KMS-11 (cell line): ENCODE measurements at regions not wholly inside any gene's neighbourhood (a gene's known extent, or its start where the extent isn't known, plus 50 kb on each side); places are given as distances from the start of the nearest gene placed in this dataset.

Experiments used
- H2AFZ ChIP-seq: fragments of 200-600 bp; sonication (generic); 2 replicates; pipeline ENCODE4 v1.6.1; 2016; ENCODE audit warnings: antibody characterized with exemption, mixed run types, low read depth
- H3K27ac ChIP-seq: fragments of 200-600 bp; sonication (generic); 2 replicates; pipeline ENCODE4 v1.6.1; 2016; ENCODE audit warnings: mild to moderate bottlenecking, mixed run types
- H3K27me3 ChIP-seq: fragments of 200-600 bp; sonication (generic); 2 replicates; pipeline ENCODE4 v1.6.1; 2017; ENCODE audit warnings: mild to moderate bottlenecking, low read depth, mixed run types, moderate library complexity; ENCODE audit not compliant: insufficient read depth
- H3K36me3 ChIP-seq: fragments of 200-600 bp; sonication (generic); 2 replicates; pipeline ENCODE4 v1.6.1; 2017; ENCODE audit warnings: mild to moderate bottlenecking, mixed run types; ENCODE audit not compliant: insufficient read depth
- H3K4me1 ChIP-seq: fragments of 200-600 bp; sonication (generic); 2 replicates; pipeline ENCODE4 v1.6.1; 2016; ENCODE audit warnings: mild to moderate bottlenecking, low read depth, mixed run types; ENCODE audit not compliant: poor library complexity, severe bottlenecking
- H3K4me2 ChIP-seq: fragments of 200-600 bp; sonication (generic); 2 replicates; pipeline ENCODE4 v1.7.0; 2016; ENCODE audit warnings: mild to moderate bottlenecking, mixed run types
- H3K4me3 ChIP-seq: fragments of 200-600 bp; sonication (generic); IDR thresholded peaks from 2 replicates; pipeline ENCODE4 v1.6.1; 2017; ENCODE audit warnings: low read depth, low read length, mixed read lengths; ENCODE audit not compliant: insufficient read depth
- H3K79me2 ChIP-seq: fragments of 200-600 bp; sonication (generic); 2 replicates; pipeline ENCODE4 v1.6.1; 2016; ENCODE audit warnings: low read depth, mixed run types; ENCODE audit not compliant: insufficient read depth
- H3K9ac ChIP-seq: fragments of 200-600 bp; sonication (generic); 2 replicates; pipeline ENCODE4 v1.6.1; 2016; ENCODE audit warnings: mild to moderate bottlenecking, mixed run types
- H4K20me1 ChIP-seq: fragments of 200-600 bp; sonication (generic); 2 replicates; pipeline ENCODE4 v1.6.1; 2016; ENCODE audit warnings: mild to moderate bottlenecking, mixed run types; ENCODE audit not compliant: insufficient read depth
- TF ChIP-seq, protein P1 (sequence below): fragments of 200-600 bp; sonication (generic); conservative IDR thresholded peaks from 2 replicates; pipeline ENCODE4 v1.6.1; 2017; ENCODE audit warnings: low read depth, mild to moderate bottlenecking, antibody characterized with exemption, low read length, moderate library complexity, mixed read lengths

DNA sequence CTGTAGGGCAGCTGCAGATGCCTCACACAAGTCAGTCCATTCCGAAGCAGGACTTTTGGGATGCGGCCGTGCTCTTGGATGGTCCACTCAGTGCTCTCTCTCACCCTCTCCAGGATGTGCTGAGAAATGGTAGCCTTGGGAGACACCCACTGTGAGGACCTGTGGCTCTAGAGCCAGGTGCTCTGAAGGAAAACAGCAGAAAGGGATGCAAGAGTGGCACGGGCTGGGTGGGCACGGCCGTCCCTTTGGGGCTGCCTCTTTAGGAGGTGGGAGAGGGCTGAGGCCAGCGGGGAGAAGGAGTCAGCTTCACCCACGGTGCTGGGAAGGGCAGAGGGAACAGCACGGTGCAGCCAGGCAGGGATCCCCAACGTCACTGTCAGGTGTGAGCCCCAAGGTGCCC is 106.1 kb downstream of the RIPK4 start:
- Histone ChIP-seq H3K4me3 (no peak overlapping the region), H3K4me1 (no peaks in the 10 kb centered on the region), H2AFZ (no peak overlapping the region), H3K9ac (no peak overlapping the region), H3K27ac (no peak overlapping the region), H4K20me1 (no peaks in the 10 kb centered on the region), H3K79me2 (no peaks in the 10 kb centered on the region), H3K27me3 (peaks cover 51% of the 10 kb centered on the region), H3K4me2 (no peak overlapping the region), H3K36me3 (no peaks in the 10 kb centered on the region)
- TF ChIP-seq, protein P1, sequence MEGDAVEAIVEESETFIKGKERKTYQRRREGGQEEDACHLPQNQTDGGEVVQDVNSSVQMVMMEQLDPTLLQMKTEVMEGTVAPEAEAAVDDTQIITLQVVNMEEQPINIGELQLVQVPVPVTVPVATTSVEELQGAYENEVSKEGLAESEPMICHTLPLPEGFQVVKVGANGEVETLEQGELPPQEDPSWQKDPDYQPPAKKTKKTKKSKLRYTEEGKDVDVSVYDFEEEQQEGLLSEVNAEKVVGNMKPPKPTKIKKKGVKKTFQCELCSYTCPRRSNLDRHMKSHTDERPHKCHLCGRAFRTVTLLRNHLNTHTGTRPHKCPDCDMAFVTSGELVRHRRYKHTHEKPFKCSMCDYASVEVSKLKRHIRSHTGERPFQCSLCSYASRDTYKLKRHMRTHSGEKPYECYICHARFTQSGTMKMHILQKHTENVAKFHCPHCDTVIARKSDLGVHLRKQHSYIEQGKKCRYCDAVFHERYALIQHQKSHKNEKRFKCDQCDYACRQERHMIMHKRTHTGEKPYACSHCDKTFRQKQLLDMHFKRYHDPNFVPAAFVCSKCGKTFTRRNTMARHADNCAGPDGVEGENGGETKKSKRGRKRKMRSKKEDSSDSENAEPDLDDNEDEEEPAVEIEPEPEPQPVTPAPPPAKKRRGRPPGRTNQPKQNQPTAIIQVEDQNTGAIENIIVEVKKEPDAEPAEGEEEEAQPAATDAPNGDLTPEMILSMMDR: no peak

DNA sequence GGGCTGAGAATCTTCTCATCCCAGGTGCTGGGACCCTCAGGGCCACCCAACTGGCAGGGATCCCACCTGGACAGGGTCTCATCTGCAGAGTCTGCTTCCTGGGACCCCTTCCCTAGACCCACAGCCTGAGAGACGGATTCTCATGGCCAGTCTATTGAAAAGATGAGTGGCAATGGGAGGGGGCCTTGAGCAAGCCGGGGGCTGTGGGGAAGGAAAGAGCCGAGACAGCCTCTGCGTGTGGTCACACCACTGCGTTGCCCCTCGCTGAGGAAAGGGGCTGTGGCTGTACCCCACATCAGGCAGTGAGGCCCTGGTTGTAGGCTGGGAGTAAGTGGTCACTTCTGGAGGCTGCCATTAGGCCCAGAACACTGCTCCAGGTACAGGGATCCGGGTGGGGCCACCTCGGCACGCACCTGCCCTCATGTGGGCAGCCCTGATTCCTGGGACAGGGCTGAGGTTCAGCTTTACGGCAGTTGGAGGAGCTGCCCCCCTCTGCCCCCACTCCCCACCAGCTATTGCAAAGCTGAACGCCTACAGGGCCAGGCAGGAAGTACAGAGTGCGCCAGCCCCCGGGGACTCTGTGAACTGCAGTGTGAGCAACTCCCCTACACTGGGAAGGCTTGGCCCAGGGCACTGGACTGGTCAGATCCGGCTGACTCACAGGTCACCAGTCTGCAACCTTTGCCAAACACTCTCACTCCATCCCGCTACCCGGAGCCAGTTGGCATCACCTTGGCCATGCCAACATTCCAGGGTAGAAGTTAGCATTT is 106.9 kb downstream of the RIPK4 start:
- H3K36me3 ChIP-seq: no peaks in the 10 kb centered on the region
- H3K79me2 ChIP-seq: no peaks in the 10 kb centered on the region
- H3K9ac ChIP-seq: no peak overlapping the region
- TF ChIP-seq, protein P1: no peak
- peaks cover 43% of the 10 kb centered on the region for H3K27me3 ChIP-seq
- no peak overlapping the region for H3K27ac ChIP-seq
- no peaks in the 10 kb centered on the region for H4K20me1 ChIP-seq
- H2AFZ ChIP-seq: no peak overlapping the region
- H3K4me1 ChIP-seq: no peaks in the 10 kb centered on the region
- no peak overlapping the region for H3K4me3 ChIP-seq
- no peak overlapping the region for H3K4me2 ChIP-seq

DNA sequence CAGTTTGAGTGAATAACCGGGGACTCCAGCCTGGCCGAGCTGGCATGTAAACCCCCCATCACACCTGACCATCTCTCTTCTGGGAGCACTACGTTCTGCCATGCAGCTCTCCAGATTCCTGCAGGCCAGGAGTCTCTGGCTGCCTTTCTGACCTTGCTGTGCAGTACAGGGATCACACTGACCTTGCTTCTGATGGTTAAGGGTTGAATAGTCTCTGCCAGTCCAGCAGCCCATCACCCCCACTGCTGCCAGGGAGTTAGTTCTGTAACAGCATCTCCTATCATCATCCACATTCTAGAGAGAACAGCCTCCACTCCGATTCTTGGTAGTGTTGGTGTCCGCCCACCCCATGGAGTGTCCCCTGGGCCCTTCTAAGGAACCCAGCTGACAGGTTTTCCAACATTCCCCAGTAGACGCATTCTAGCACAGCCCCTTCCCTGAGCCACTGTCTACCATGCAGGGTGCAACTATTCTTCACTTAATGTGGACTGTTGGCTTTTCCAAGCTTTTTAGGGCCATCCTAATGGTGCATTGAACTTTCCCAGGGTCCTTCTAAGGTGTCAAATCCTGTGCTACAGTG is 109.8 kb downstream of the RIPK4 start:
- H3K27ac ChIP-seq: no peak overlapping the region
- no peaks in the 10 kb centered on the region for H3K79me2 ChIP-seq
- H3K27me3 ChIP-seq: peaks cover 14% of the 10 kb centered on the region; the same call in 1 of the 2 replicates
- TF ChIP-seq, protein P1: no peak
- H3K4me1 ChIP-seq: no peaks in the 10 kb centered on the region
- H3K4me3 ChIP-seq: no peak overlapping the region
- H3K9ac ChIP-seq: no peak overlapping the region
- no peak overlapping the region for H3K4me2 ChIP-seq
- no peaks in the 10 kb centered on the region for H3K36me3 ChIP-seq
- no peaks in the 10 kb centered on the region for H4K20me1 ChIP-seq
- no peak overlapping the region for H2AFZ ChIP-seq

DNA sequence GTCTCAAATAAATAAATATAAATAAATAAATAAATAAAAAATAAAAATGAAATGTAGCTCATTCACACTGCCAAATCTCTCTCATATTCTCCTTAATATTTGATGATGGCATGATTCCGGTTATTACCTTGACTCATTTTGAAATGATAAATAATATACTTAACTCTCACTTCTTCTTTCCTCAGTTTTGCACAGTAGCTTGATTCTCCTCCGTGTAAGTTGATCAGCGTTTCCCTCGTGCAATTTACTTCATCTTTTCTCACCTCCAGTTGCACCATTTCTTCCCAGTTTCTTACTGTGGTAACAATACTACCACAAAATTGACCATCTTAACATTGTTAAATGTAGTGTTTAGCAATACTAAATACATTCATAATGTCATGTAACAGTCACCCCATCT is 111.6 kb downstream of the RIPK4 start:
- no peak overlapping the region for H3K27ac ChIP-seq
- no peak overlapping the region for H2AFZ ChIP-seq
- no peaks in the 10 kb centered on the region for H4K20me1 ChIP-seq
- peaks cover 5% of the 10 kb centered on the region; the same call in 1 of the 2 replicates for H3K27me3 ChIP-seq
- H3K79me2 ChIP-seq: no peaks in the 10 kb centered on the region
- H3K9ac ChIP-seq: no peak overlapping the region
- H3K36me3 ChIP-seq: no peaks in the 10 kb centered on the region
- TF ChIP-seq, protein P1: no peak
- no peak overlapping the region for H3K4me3 ChIP-seq
- no peak overlapping the region for H3K4me2 ChIP-seq
- no peaks in the 10 kb centered on the region for H3K4me1 ChIP-seq
